H54 (cell line): ENCODE measurements at regions not wholly inside any gene's neighbourhood (a gene's known extent, or its start where the extent isn't known, plus 50 kb on each side); places are given as distances from the start of the nearest gene placed in this dataset.

Experiments
- DNase-seq: peaks from one replicate; pipeline ENCODE4 v3.0.0; 2011; ENCODE audit warnings: low spot score, mixed read lengths; ENCODE audit not compliant: insufficient read length
- FAIRE-seq: peaks from 3 replicates; lab custom pipeline; 2011; peaks lifted over from hg19 to GRCh38; lab: Jason Lieb, UNC
- POLR2A ChIP-seq: IDR thresholded peaks from 2 replicates; pipeline ENCODE4 v1.6.1; 2011; ENCODE audit warnings: low read depth, mild to moderate bottlenecking, low read length

GRCh38 chr2:145245268-145245870 is 725.5 kb upstream of the ZEB2 start:
- DNase-seq, result no peak
- TF ChIP-seq POLR2A, result no peak
- FAIRE-seq, result no peak

GRCh38 chr2:145235312-145235711 is 715.4 kb upstream of the ZEB2 start:
- no peak for TF ChIP-seq POLR2A
- FAIRE-seq (no peak), DNase-seq (no peak)

- FAIRE-seq (peak; percentile 69), DNase-seq (no peak)
- no peak for TF ChIP-seq POLR2A
These were observed 710.6 kb upstream of the ZEB2 start for GRCh38 chr2:145230546-145230945.

GRCh38 chr2:145228506-145228905 is 708.6 kb upstream of the ZEB2 start:
- FAIRE-seq (no peak), DNase-seq (no peak)

GRCh38 chr2:145226901-145227300 is 707.0 kb upstream of the ZEB2 start:
- DNase-seq (no peak), FAIRE-seq (no peak)
- no peak for TF ChIP-seq POLR2A

More at GRCh38 chr2:145228506-145228905, 708.6 kb upstream of the ZEB2 start:
- TF ChIP-seq POLR2A, result no peak

GRCh38 chr2:145221516-145221915 is 701.6 kb upstream of the ZEB2 start:
- DNase-seq (no peak), FAIRE-seq (no peak)
- TF ChIP-seq POLR2A, result no peak

GRCh38 chr2:145221032-145221431 is 701.1 kb upstream of the ZEB2 start:
- DNase-seq (no peak), FAIRE-seq (no peak)
- no peak for TF ChIP-seq POLR2A

GRCh38 chr2:145220496-145220895 is 700.6 kb upstream of the ZEB2 start:
- no peak for FAIRE-seq
- no peak for DNase-seq
- no peak for TF ChIP-seq POLR2A

- TF ChIP-seq POLR2A, result no peak
- DNase-seq (no peak), FAIRE-seq (no peak)
These were observed 688.0 kb upstream of the ZEB2 start for GRCh38 chr2:145207884-145208283.

GRCh38 chr2:145206496-145207281 is 686.8 kb upstream of the ZEB2 start:
- TF ChIP-seq POLR2A, result no peak
- FAIRE-seq, result no peak
- DNase-seq, result no peak

- FAIRE-seq (no peak), DNase-seq (no peak)
- TF ChIP-seq POLR2A, result no peak
These were observed 684.0 kb upstream of the ZEB2 start for GRCh38 chr2:145203891-145204290.

- FAIRE-seq (no peak), DNase-seq (no peak)
- no peak for TF ChIP-seq POLR2A
These were observed 680.1 kb upstream of the ZEB2 start for GRCh38 chr2:145199827-145200706.

GRCh38 chr2:145199042-145199441 is 679.1 kb upstream of the ZEB2 start:
- no peak for FAIRE-seq
- no peak for TF ChIP-seq POLR2A
- DNase-seq, result no peak

- FAIRE-seq, result no peak
- no peak for TF ChIP-seq POLR2A
- DNase-seq, result no peak
These were observed 678.6 kb upstream of the ZEB2 start for GRCh38 chr2:145198555-145198954.
